A549 (cell line): ENCODE measurements at regions not wholly inside any gene's neighbourhood (a gene's known extent, or its start where the extent isn't known, plus 50 kb on each side); places are given as distances from the start of the nearest gene placed in this dataset.
"Not testable (repeated sequence)": the region's sequence is repeated elsewhere in the genome, so short reads cannot be mapped to it uniquely, and the experiment has no call there.

Experiments
- ATAC-seq, 2 experiments: fragments of 200-7000 bp in 1 of 2; fragments of >200 bp in 1 of 2; cut with Nextera tagmentation in 1 of 2; cut with Tn5 transposase in 1 of 2; 3 replicates each; pipeline versions ENCODE4 v1.8.0 to v1.9.1; 2018 to 2020; ENCODE audit warnings: mild to moderate bottlenecking in 1 of 2, moderate library complexity in 1 of 2
- CTCF ChIA-PET: fragments of 300-600 bp; sonication (Branson Sonifier 250); formaldehyde crosslinking; extraction: SDS; loops from one replicate; lab custom pipeline; 2021; ENCODE audit warnings: antibody characterized with exemption, inconsistent platforms; lab: Yijun Ruan, JAX
- POLR2A ChIA-PET: fragments of 350-600 bp; formaldehyde crosslinking; extraction: SDS; loops from one replicate; lab custom pipeline; 2021; ENCODE audit warnings: antibody characterized with exemption, inconsistent platforms; lab: Yijun Ruan, JAX
- DNase-seq, 2 experiments: peaks; one replicate each; pipeline versions ENCODE4 v3.0.0 to v3.0.0-alpha.2; 2011 to 2016; ENCODE audit warnings: low read depth in 1 of 2, low spot score in 1 of 2
- FAIRE-seq: peaks from 2 replicates; lab custom pipeline; 2011; peaks lifted over from hg19 to GRCh38; lab: Jason Lieb, UNC
- H3K27ac ChIP-seq, 2 experiments: fragments of >200 bp; sonication (Bioruptor Twin); formaldehyde crosslinking; 3 replicates each; pipeline ENCODE4 v1.5.1; 2016 to 2017
- H3K4me1 ChIP-seq: fragments of >200 bp; sonication (Bioruptor Twin); formaldehyde crosslinking; 3 replicates; pipeline ENCODE4 v1.6.1; 2016
- H3K4me2 ChIP-seq: fragments of >200 bp; sonication (Bioruptor Twin); formaldehyde crosslinking; 3 replicates; pipeline ENCODE4 v1.6.1; 2016
- H3K4me3 ChIP-seq: fragments of >200 bp; sonication (Bioruptor Twin); formaldehyde crosslinking; 3 replicates; pipeline ENCODE4 v1.5.1; 2016
- H3K9me3 ChIP-seq: fragments of >200 bp; sonication (Bioruptor Twin); formaldehyde crosslinking; 3 replicates; pipeline ENCODE4 v1.6.1; 2016
- CBX2 ChIP-seq: fragments of 200-600 bp; sonication (generic); IDR thresholded peaks from 2 replicates; pipeline ENCODE4 v1.6.1; 2016; ENCODE audit warnings: low read depth, mild to moderate bottlenecking, borderline replicate concordance
- FOSB ChIP-seq: fragments of 250-450 bp; sonication (Bioruptor Pico); IDR thresholded peaks from 2 replicates; pipeline ENCODE4 v1.5.0; 2020; ENCODE audit warnings: mild to moderate bottlenecking, moderate library complexity
- FOXS1 ChIP-seq: fragments of 250-450 bp; sonication (Bioruptor Pico); IDR thresholded peaks from 2 replicates; pipeline ENCODE4 v1.5.0; 2020; ENCODE audit warnings: mild to moderate bottlenecking, moderate library complexity
- HDAC2 ChIP-seq: fragments of 200-600 bp; sonication (generic); IDR thresholded peaks from 2 replicates; pipeline ENCODE4 v1.6.1; 2016
- HES2 ChIP-seq: fragments of >200 bp; sonication (Bioruptor Twin); formaldehyde crosslinking; IDR thresholded peaks from 2 replicates; pipeline ENCODE4 v1.6.1; 2016
- HEYL ChIP-seq: fragments of 250-450 bp; sonication (Bioruptor Pico); IDR thresholded peaks from 2 replicates; pipeline ENCODE4 v1.8.0; 2021; ENCODE audit warnings: mild to moderate bottlenecking, moderate library complexity
- JUN ChIP-seq, 2 experiments: fragments of >200 bp; sonication (Bioruptor Twin); formaldehyde crosslinking; IDR thresholded peaks; 2 replicates in 1 of 2; 3 replicates in 1 of 2; pipeline ENCODE4 v1.6.1; 2016 to 2017
- JUNB ChIP-seq: fragments of >200 bp; sonication (Bioruptor Twin); formaldehyde crosslinking; IDR thresholded peaks from 2 replicates; pipeline ENCODE4 v1.6.1; 2016
- MAFK ChIP-seq: fragments of 450-650 bp; IDR thresholded peaks from 2 replicates; pipeline ENCODE4 v1.6.1; 2014; ENCODE audit not compliant: partially characterized antibody
- RARB ChIP-seq: fragments of 250-450 bp; sonication (Bioruptor Pico); IDR thresholded peaks from 2 replicates; pipeline ENCODE4 v1.8.0; 2021; ENCODE audit warnings: mild to moderate bottlenecking, moderate library complexity
- SMC3 ChIP-seq: fragments of >200 bp; sonication (Bioruptor Twin); formaldehyde crosslinking; IDR thresholded peaks from 3 replicates; pipeline ENCODE4 v1.6.1; 2018; ENCODE audit warnings: inconsistent platforms
- TFCP2L1 ChIP-seq: fragments of 250-450 bp; sonication (Bioruptor Pico); IDR thresholded peaks from 2 replicates; pipeline ENCODE4 v1.5.0; 2021; ENCODE audit warnings: mild to moderate bottlenecking
- TP53 ChIP-seq: fragments of 250-450 bp; sonication (Bioruptor Pico); IDR thresholded peaks from 2 replicates; pipeline ENCODE4 v1.5.0; 2021; ENCODE audit warnings: mild to moderate bottlenecking, moderate library complexity
- ZC3H11A ChIP-seq: fragments of 450-650 bp; IDR thresholded peaks from 2 replicates; pipeline ENCODE4 v1.6.1; 2014; ENCODE audit warnings: antibody characterized with exemption, mild to moderate bottlenecking
- ZNF302 ChIP-seq: fragments of 250-450 bp; sonication (Bioruptor Pico); IDR thresholded peaks from 2 replicates; pipeline ENCODE4 v1.9.0; 2021; ENCODE audit warnings: inconsistent platforms, mild to moderate bottlenecking, moderate library complexity
- ZSCAN20 ChIP-seq: fragments of 250-450 bp; sonication (Bioruptor Pico); IDR thresholded peaks from 2 replicates; pipeline ENCODE4 v1.8.0; 2022; ENCODE audit warnings: mild to moderate bottlenecking, moderate library complexity
- WGBS: methylation state at CpG from one replicate; pipeline ENCODE4 v1.1.6; 2017; ENCODE audit errors: missing lambda C conversion rate; 5-methylcytosine and 5-hydroxymethylcytosine counted together
- TF ChIP-seq, protein P1 (sequence below): fragments of 250-450 bp; sonication (Bioruptor Pico); IDR thresholded peaks from 2 replicates; pipeline ENCODE4 v1.5.0; 2021; ENCODE audit warnings: mild to moderate bottlenecking, moderate library complexity, borderline replicate concordance
- TF ChIP-seq, protein P2 (sequence below): IDR thresholded peaks from 2 replicates; pipeline ENCODE4 v1.6.1; 2012; ENCODE audit warnings: low read depth, borderline replicate concordance
- TF ChIP-seq, protein P3 (sequence below): fragments of 200-600 bp; sonication (generic); IDR thresholded peaks from 2 replicates; pipeline ENCODE4 v1.6.1; 2016; ENCODE audit warnings: antibody characterized with exemption, mild to moderate bottlenecking, moderate library complexity
- TF ChIP-seq, protein P4 (sequence below): fragments of 150-350 bp; IDR thresholded peaks from 2 replicates; pipeline ENCODE4 v1.6.1; 2014; ENCODE audit warnings: low read depth, mild to moderate bottlenecking, low read length

DNA sequence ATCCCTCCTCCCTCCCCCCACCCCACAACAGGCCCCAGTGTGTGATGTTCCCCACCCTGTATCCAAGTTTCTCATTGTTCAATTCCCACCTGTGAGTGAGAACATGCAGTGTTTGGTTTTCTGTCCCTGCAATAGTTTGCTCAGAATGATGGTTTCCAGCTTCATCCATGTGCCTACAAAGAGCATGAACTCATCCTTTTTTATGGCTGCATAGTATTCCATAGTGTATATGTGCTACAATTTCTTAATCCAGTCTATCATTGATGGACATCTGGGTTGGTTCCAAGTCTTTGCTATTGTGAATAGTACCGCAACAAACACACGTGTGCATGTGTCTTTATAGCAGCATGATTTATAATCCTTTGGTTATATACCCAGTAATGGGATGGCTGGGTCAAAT is 108.2 kb upstream of the SLC35F1 start:
- H3K4me3 ChIP-seq, FAIRE-seq, DNase-seq, H3K9me3 ChIP-seq, H3K4me1 ChIP-seq, H3K4me2 ChIP-seq, H3K27ac ChIP-seq, POLR2A ChIA-PET, CTCF ChIA-PET, ATAC-seq: not testable (repeated sequence)
- 48% methylated on average over 2 of the region's 2 CpGs for WGBS

GRCh38 chr6:117810269-117810668 is 96.8 kb upstream of the SLC35F1 start:
- no peak for FAIRE-seq
- TF ChIP-seq, protein P1, sequence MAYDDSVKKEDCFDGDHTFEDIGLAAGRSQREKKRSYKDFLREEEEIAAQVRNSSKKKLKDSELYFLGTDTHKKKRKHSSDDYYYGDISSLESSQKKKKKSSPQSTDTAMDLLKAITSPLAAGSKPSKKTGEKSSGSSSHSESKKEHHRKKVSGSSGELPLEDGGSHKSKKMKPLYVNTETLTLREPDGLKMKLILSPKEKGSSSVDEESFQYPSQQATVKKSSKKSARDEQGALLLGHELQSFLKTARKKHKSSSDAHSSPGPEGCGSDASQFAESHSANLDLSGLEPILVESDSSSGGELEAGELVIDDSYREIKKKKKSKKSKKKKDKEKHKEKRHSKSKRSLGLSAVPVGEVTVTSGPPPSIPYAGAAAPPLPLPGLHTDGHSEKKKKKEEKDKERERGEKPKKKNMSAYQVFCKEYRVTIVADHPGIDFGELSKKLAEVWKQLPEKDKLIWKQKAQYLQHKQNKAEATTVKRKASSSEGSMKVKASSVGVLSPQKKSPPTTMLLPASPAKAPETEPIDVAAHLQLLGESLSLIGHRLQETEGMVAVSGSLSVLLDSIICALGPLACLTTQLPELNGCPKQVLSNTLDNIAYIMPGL, result no peak
- TF ChIP-seq RARB (no peak), ZSCAN20 (CRISPR knock-in tag) (no peak), SMC3 (no peak), HES2 (no peak), FOSB (CRISPR knock-in tag) (no peak), TP53 (no peak), ZC3H11A (no peak), FOXS1 (CRISPR knock-in tag) (no peak), HEYL (CRISPR knock-in tag) (no peak), MAFK (no peak), JUN (IDR thresholded peaks at IDR 0.05) (no peak), HDAC2 (no peak), JUNB (no peak), ZNF302 (no peak), TFCP2L1 (CRISPR knock-in tag) (no peak), CBX2 (no peak)
- TF ChIP-seq, protein P2, sequence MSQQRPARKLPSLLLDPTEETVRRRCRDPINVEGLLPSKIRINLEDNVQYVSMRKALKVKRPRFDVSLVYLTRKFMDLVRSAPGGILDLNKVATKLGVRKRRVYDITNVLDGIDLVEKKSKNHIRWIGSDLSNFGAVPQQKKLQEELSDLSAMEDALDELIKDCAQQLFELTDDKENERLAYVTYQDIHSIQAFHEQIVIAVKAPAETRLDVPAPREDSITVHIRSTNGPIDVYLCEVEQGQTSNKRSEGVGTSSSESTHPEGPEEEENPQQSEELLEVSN, result no peak
- TF ChIP-seq, protein P3, sequence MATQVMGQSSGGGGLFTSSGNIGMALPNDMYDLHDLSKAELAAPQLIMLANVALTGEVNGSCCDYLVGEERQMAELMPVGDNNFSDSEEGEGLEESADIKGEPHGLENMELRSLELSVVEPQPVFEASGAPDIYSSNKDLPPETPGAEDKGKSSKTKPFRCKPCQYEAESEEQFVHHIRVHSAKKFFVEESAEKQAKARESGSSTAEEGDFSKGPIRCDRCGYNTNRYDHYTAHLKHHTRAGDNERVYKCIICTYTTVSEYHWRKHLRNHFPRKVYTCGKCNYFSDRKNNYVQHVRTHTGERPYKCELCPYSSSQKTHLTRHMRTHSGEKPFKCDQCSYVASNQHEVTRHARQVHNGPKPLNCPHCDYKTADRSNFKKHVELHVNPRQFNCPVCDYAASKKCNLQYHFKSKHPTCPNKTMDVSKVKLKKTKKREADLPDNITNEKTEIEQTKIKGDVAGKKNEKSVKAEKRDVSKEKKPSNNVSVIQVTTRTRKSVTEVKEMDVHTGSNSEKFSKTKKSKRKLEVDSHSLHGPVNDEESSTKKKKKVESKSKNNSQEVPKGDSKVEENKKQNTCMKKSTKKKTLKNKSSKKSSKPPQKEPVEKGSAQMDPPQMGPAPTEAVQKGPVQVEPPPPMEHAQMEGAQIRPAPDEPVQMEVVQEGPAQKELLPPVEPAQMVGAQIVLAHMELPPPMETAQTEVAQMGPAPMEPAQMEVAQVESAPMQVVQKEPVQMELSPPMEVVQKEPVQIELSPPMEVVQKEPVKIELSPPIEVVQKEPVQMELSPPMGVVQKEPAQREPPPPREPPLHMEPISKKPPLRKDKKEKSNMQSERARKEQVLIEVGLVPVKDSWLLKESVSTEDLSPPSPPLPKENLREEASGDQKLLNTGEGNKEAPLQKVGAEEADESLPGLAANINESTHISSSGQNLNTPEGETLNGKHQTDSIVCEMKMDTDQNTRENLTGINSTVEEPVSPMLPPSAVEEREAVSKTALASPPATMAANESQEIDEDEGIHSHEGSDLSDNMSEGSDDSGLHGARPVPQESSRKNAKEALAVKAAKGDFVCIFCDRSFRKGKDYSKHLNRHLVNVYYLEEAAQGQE, result no peak
- TF ChIP-seq, protein P4, sequence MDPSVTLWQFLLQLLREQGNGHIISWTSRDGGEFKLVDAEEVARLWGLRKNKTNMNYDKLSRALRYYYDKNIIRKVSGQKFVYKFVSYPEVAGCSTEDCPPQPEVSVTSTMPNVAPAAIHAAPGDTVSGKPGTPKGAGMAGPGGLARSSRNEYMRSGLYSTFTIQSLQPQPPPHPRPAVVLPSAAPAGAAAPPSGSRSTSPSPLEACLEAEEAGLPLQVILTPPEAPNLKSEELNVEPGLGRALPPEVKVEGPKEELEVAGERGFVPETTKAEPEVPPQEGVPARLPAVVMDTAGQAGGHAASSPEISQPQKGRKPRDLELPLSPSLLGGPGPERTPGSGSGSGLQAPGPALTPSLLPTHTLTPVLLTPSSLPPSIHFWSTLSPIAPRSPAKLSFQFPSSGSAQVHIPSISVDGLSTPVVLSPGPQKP, result no peak
- Histone ChIP-seq H3K4me1 (no peaks in the 10 kb centered on the region), H3K4me2 (no peak overlapping the region), H3K9me3 (no peaks in the 10 kb centered on the region), H3K4me3 (no peak overlapping the region), H3K27ac (no peak overlapping the region)
- no peak for ATAC-seq
- no CpG with 5 or more reads among the region's 6 CpGs for WGBS
- POLR2A ChIA-PET, result no interaction called here
- DNase-seq, result no peak
- CTCF ChIA-PET, result no interaction called here
